IMR-90 (cell line): ENCODE measurements at regions not wholly inside any gene's neighbourhood (a gene's known extent, or its start where the extent isn't known, plus 50 kb on each side); places are given as distances from the start of the nearest gene placed in this dataset.

Experiments
- ATAC-seq: fragments of 200-7000 bp; cut with Tn5 transposase; 2 replicates; pipeline ENCODE4 v1.9.1; 2020; ENCODE audit warnings: low read depth, mild to moderate bottlenecking, moderate library complexity
- BruUV-seq: library from RNA; stranded (reverse); fragments of 400-500 nt; replicated peaks from 2 replicates; lab custom pipeline; 2021; lab: Mats Ljungman, UMichigan
- CTCF ChIA-PET: fragments of 300-600 bp; formaldehyde crosslinking; extraction: SDS; loops from one replicate; lab custom pipeline; 2021; ENCODE audit warnings: antibody characterized with exemption; lab: Yijun Ruan, JAX
- POLR2A ChIA-PET: fragments of 300-600 bp; sonication (Branson Sonifier 250); formaldehyde crosslinking; loops from one replicate; lab custom pipeline; 2022; ENCODE audit warnings: antibody characterized with exemption; ENCODE audit not compliant: unreplicated experiment; lab: Charles Lee
- DNase-seq: peaks from one replicate; pipeline ENCODE4 v3.0.0; 2013
- H2AFZ ChIP-seq: replicated peaks from 2 replicates; pipeline ENCODE3; 2013; ENCODE audit warnings: low read length, mild to moderate bottlenecking; ENCODE audit not compliant: poor library complexity
- H2AK5ac ChIP-seq: 2 replicates; pipeline ENCODE4 v1.6.1; 2013; ENCODE audit warnings: low read depth, low read length, inconsistent platforms
- H2AK9ac ChIP-seq: replicated peaks from 2 replicates; pipeline ENCODE3; 2013; ENCODE audit warnings: mild to moderate bottlenecking, low read depth, low read length, moderate library complexity; ENCODE audit not compliant: poor library complexity
- H2BK120ac ChIP-seq: 2 replicates; pipeline ENCODE4 v1.6.1; 2013; ENCODE audit warnings: low read depth, low read length, inconsistent platforms
- H2BK15ac ChIP-seq: 3 replicates; pipeline ENCODE4 v1.6.1; 2013; ENCODE audit warnings: low read depth, low read length, inconsistent platforms
- H2BK20ac ChIP-seq: 2 replicates; pipeline ENCODE4 v1.6.1; 2013; ENCODE audit warnings: low read depth, mild to moderate bottlenecking, inconsistent platforms, low read length, moderate library complexity
- H2BK5ac ChIP-seq: 2 replicates; pipeline ENCODE4 v1.6.1; 2013; ENCODE audit warnings: mild to moderate bottlenecking, low read depth, low read length, inconsistent platforms; ENCODE audit not compliant: poor library complexity, severe bottlenecking
- H3K14ac ChIP-seq: replicated peaks from 2 replicates; pipeline ENCODE4 v1.6.1; 2013; ENCODE audit warnings: low read depth, low read length, inconsistent platforms
- H3K18ac ChIP-seq: 2 replicates; pipeline ENCODE4 v1.6.1; 2013; ENCODE audit warnings: low read depth, low read length, control low read depth
- H3K23ac ChIP-seq: 2 replicates; pipeline ENCODE4 v1.6.1; 2013; ENCODE audit warnings: low read depth, low read length, inconsistent platforms
- H3K27ac ChIP-seq: 2 replicates; pipeline ENCODE4 v1.5.1; 2013; ENCODE audit warnings: mild to moderate bottlenecking, control low read depth, low read length; ENCODE audit not compliant: insufficient read depth
- H3K27me3 ChIP-seq: 2 replicates; pipeline ENCODE4 v1.6.1; 2013; ENCODE audit warnings: low read length; ENCODE audit not compliant: control insufficient read depth, insufficient read depth
- H3K36me3 ChIP-seq: 2 replicates; pipeline ENCODE4 v1.6.1; 2013; ENCODE audit warnings: low read length, mixed read lengths; ENCODE audit not compliant: control insufficient read depth, insufficient read depth
- H3K4ac ChIP-seq: 2 replicates; pipeline ENCODE4 v1.6.1; 2013; ENCODE audit warnings: low read depth, low read length, inconsistent platforms
- H3K4me1 ChIP-seq: 2 replicates; pipeline ENCODE4 v1.6.1; 2013; ENCODE audit warnings: low read length, mixed read lengths; ENCODE audit not compliant: control insufficient read depth, insufficient read depth
- H3K4me2 ChIP-seq: 2 replicates; pipeline ENCODE4 v1.6.1; 2013; ENCODE audit warnings: low read depth, mild to moderate bottlenecking, control low read depth, low read length, moderate library complexity
- H3K4me3 ChIP-seq: 2 replicates; pipeline ENCODE4 v1.5.1; 2013; ENCODE audit warnings: low read depth, mild to moderate bottlenecking, control low read depth, low read length, moderate library complexity; ENCODE audit not compliant: insufficient read depth
- H3K56ac ChIP-seq: 2 replicates; pipeline ENCODE4 v1.6.1; 2013; ENCODE audit warnings: low read length, inconsistent platforms; ENCODE audit not compliant: insufficient read depth; ENCODE audit errors: extremely low read depth
- H3K79me1 ChIP-seq, 2 experiments: 2 replicates each; pipeline ENCODE4 v1.6.1; 2013; ENCODE audit warnings: low read length in 2 of 2, inconsistent platforms in 1 of 2, low read depth in 1 of 2
- H3K9ac ChIP-seq: 2 replicates; pipeline ENCODE4 v1.6.1; 2013; ENCODE audit warnings: low read depth, low read length, control low read depth
- H3K9me1 ChIP-seq: 2 replicates; pipeline ENCODE4 v1.6.1; 2013; ENCODE audit warnings: low read length, inconsistent platforms; ENCODE audit not compliant: insufficient read depth
- H3K9me3 ChIP-seq: 2 replicates; pipeline ENCODE4 v1.6.1; 2013; ENCODE audit warnings: low read length; ENCODE audit not compliant: control insufficient read depth, insufficient read depth
- H4K20me1 ChIP-seq: 2 replicates; pipeline ENCODE4 v1.6.1; 2013; ENCODE audit warnings: low read length, inconsistent platforms; ENCODE audit not compliant: insufficient read depth
- H4K5ac ChIP-seq: 2 replicates; pipeline ENCODE4 v1.6.1; 2013; ENCODE audit warnings: mild to moderate bottlenecking, low read depth, low read length, control low read depth
- H4K8ac ChIP-seq, 2 experiments: 2 replicates each; pipeline ENCODE4 v1.6.1; 2013; ENCODE audit warnings: low read depth in 2 of 2, low read length in 2 of 2, control low read depth in 1 of 2, inconsistent platforms in 1 of 2
- H4K91ac ChIP-seq: 2 replicates; pipeline ENCODE4 v1.6.1; 2013; ENCODE audit warnings: low read depth, low read length, inconsistent platforms; ENCODE audit not compliant: insufficient read depth
- BHLHE40 ChIP-seq: fragments of 150-350 bp; IDR thresholded peaks from 2 replicates; pipeline ENCODE4 v1.6.1; 2016; ENCODE audit warnings: mild to moderate bottlenecking, low read depth, low read length
- CEBPB ChIP-seq: IDR thresholded peaks from 2 replicates; pipeline ENCODE4 v1.6.1; 2012; ENCODE audit warnings: low read depth, low read length, improper control_type of control experiment
- CHD1 ChIP-seq: IDR thresholded peaks from 2 replicates; pipeline ENCODE4 v1.6.1; 2012; ENCODE audit warnings: low read depth, low read length, improper control_type of control experiment
- FOS ChIP-seq: fragments of 150-350 bp; IDR thresholded peaks from 2 replicates; pipeline ENCODE4 v1.6.1; 2016; ENCODE audit warnings: low read depth, low read length
- MAFK ChIP-seq: IDR thresholded peaks from 2 replicates; pipeline ENCODE4 v1.6.1; 2012; ENCODE audit warnings: low read depth, low read length, improper control_type of control experiment
- MAZ ChIP-seq: IDR thresholded peaks from 2 replicates; pipeline ENCODE4 v1.6.1; 2012; ENCODE audit warnings: low read depth, mild to moderate bottlenecking, low read length, improper control_type of control experiment, moderate library complexity, borderline replicate concordance
- MXI1 ChIP-seq: IDR thresholded peaks from 2 replicates; pipeline ENCODE4 v1.6.1; 2012; ENCODE audit warnings: low read depth, mild to moderate bottlenecking, low read length, moderate library complexity, borderline replicate concordance
- NFE2L2 ChIP-seq: fragments of 150-350 bp; IDR thresholded peaks from 2 replicates; pipeline ENCODE4 v1.6.1; 2016; ENCODE audit warnings: low read depth, mild to moderate bottlenecking, low read length
- POLR2A ChIP-seq: IDR thresholded peaks from 2 replicates; pipeline ENCODE4 v1.6.1; 2012; ENCODE audit warnings: mild to moderate bottlenecking, low read depth, low read length
- RAD21 ChIP-seq: IDR thresholded peaks from 2 replicates; pipeline ENCODE4 v1.6.1; 2012; ENCODE audit warnings: low read length, improper control_type of control experiment
- RCOR1 ChIP-seq: IDR thresholded peaks from 2 replicates; pipeline ENCODE4 v1.6.1; 2012; ENCODE audit warnings: mild to moderate bottlenecking, low read length, improper control_type of control experiment; ENCODE audit not compliant: insufficient replicate concordance
- RFX5 ChIP-seq: IDR thresholded peaks from 2 replicates; pipeline ENCODE4 v1.8.0; 2012; ENCODE audit warnings: low read depth, mild to moderate bottlenecking, low read length, moderate library complexity
- SMC3 ChIP-seq: fragments of 150-350 bp; IDR thresholded peaks from 2 replicates; pipeline ENCODE4 v1.6.1; 2016; ENCODE audit warnings: low read depth, mild to moderate bottlenecking, antibody characterized with exemption, low read length, moderate library complexity
- WGBS, 2 experiments: methylation state at CpG; one replicate each; pipeline versions ENCODE4 v1.1.5 to v1.1.7; 2013; ENCODE audit warnings: missing lambda C conversion rate in 2 of 2; ENCODE audit not compliant: insufficient read length in 1 of 2; ENCODE audit errors: extremely low coverage in 2 of 2; 5-methylcytosine and 5-hydroxymethylcytosine counted together
- dilution Hi-C: fragments of 300-500 bp; cut with HindIII; formaldehyde crosslinking; loops from one replicate; pipeline ENCODE4 v1.14.3; 2018; ENCODE audit warnings: low sequenced_read_pairs; ENCODE audit not compliant: unreplicated experiment
- in situ Hi-C: fragments of 300-500 bp; cut with MboI; formaldehyde crosslinking; loops from 3 replicates; pipeline ENCODE4 v1.14.3; 2019; ENCODE audit warnings: low sequenced_read_pairs, inconsistent platforms, mixed read lengths
- intact Hi-C: fragments of 100-400 bp; cut with micrococcal nuclease; formaldehyde crosslinking; loops from 2 replicates; pipeline ENCODE4 v1.10.0; 2022
- TF ChIP-seq, protein P1 (sequence below): fragments of 150-350 bp; IDR thresholded peaks from 2 replicates; pipeline ENCODE4 v1.6.1; 2017; ENCODE audit warnings: mild to moderate bottlenecking, antibody characterized with exemption, low read length, low read depth
- TF ChIP-seq, protein P2 (sequence below): conservative IDR thresholded peaks from 2 replicates; pipeline ENCODE4 v1.5.1; 2012; ENCODE audit warnings: mild to moderate bottlenecking, low read depth, low read length, improper control_type of control experiment
- TF ChIP-seq, protein P3 (sequence below): fragments of 150-350 bp; IDR thresholded peaks from 2 replicates; pipeline ENCODE4 v1.6.1; 2016; ENCODE audit warnings: low read depth, mild to moderate bottlenecking, low read length, moderate library complexity, borderline replicate concordance

DNA sequence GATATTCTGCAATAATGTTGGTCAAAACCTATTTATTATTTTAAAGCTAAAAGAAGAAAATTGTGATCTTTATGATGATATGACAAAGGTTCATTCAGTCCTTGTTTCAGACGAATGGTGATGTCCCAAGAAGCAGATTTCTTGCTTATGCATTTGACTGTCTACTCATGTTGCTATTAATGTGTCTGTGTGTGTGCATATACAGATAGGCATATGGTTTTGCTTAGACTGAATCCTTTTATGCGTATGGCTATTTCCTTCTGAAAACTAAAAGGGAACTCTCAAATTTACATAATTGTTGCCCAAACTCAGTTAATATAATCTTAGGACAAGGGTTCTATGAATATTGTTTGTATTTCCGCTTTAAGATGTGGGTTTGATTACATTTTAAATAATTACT, 632.3 kb upstream of the SETBP1 start:
- Histone ChIP-seq H3K4ac (no peak overlapping the region), H3K9me1 (no peaks in the 10 kb centered on the region), H4K91ac (no peak overlapping the region), H2AK5ac (no peak overlapping the region), H2BK5ac (no peak overlapping the region), H3K4me3 (no peak overlapping the region), H4K20me1 (no peaks in the 10 kb centered on the region), H2BK120ac (no peak overlapping the region), H2BK15ac (no peak overlapping the region), H2BK20ac (no peak overlapping the region), H4K8ac (no peak overlapping the region), H3K27ac (no peak overlapping the region), H2AFZ (no peak overlapping the region), H3K4me1 (no peaks in the 10 kb centered on the region), H3K36me3 (no peaks in the 10 kb centered on the region), H3K4me2 (no peak overlapping the region), H3K9me3 (no peaks in the 10 kb centered on the region), H4K5ac (no peak overlapping the region), H3K23ac (no peak overlapping the region), H3K79me1 (no peaks in the 10 kb centered on the region), H3K56ac (no peak overlapping the region), H3K9ac (no peak overlapping the region), H2AK9ac (no peak overlapping the region), H3K18ac (no peak overlapping the region), H3K27me3 (no peaks in the 10 kb centered on the region), H3K14ac (no peak overlapping the region)
- ChIA-PET CTCF (no interaction called here), POLR2A (no interaction called here)
- in situ Hi-C loops: no loop called here
- no CpG with 5 or more reads among the region's 3 CpGs for WGBS, 2 experiments
- ATAC-seq: no peak
- intact Hi-C loops: no loop called here
- dilution Hi-C loops: no loop called here
- BruUV-seq: no TSS peak
- DNase-seq: no peak
- TF ChIP-seq MAFK (no peak), SMC3 (no peak), CEBPB (no peak), MXI1 (no peak), CHD1 (no peak), NFE2L2 (no peak), MAZ (no peak), RAD21 (no peak), FOS (no peak), POLR2A (no peak), RCOR1 (no peak), BHLHE40 (no peak), RFX5 (no peak)
- TF ChIP-seq, protein P1, sequence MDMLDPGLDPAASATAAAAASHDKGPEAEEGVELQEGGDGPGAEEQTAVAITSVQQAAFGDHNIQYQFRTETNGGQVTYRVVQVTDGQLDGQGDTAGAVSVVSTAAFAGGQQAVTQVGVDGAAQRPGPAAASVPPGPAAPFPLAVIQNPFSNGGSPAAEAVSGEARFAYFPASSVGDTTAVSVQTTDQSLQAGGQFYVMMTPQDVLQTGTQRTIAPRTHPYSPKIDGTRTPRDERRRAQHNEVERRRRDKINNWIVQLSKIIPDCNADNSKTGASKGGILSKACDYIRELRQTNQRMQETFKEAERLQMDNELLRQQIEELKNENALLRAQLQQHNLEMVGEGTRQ: no peak
- TF ChIP-seq, protein P2, sequence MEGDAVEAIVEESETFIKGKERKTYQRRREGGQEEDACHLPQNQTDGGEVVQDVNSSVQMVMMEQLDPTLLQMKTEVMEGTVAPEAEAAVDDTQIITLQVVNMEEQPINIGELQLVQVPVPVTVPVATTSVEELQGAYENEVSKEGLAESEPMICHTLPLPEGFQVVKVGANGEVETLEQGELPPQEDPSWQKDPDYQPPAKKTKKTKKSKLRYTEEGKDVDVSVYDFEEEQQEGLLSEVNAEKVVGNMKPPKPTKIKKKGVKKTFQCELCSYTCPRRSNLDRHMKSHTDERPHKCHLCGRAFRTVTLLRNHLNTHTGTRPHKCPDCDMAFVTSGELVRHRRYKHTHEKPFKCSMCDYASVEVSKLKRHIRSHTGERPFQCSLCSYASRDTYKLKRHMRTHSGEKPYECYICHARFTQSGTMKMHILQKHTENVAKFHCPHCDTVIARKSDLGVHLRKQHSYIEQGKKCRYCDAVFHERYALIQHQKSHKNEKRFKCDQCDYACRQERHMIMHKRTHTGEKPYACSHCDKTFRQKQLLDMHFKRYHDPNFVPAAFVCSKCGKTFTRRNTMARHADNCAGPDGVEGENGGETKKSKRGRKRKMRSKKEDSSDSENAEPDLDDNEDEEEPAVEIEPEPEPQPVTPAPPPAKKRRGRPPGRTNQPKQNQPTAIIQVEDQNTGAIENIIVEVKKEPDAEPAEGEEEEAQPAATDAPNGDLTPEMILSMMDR: no peak
- TF ChIP-seq, protein P3, sequence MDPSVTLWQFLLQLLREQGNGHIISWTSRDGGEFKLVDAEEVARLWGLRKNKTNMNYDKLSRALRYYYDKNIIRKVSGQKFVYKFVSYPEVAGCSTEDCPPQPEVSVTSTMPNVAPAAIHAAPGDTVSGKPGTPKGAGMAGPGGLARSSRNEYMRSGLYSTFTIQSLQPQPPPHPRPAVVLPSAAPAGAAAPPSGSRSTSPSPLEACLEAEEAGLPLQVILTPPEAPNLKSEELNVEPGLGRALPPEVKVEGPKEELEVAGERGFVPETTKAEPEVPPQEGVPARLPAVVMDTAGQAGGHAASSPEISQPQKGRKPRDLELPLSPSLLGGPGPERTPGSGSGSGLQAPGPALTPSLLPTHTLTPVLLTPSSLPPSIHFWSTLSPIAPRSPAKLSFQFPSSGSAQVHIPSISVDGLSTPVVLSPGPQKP: no peak
